DMS 273 treated with DMSO at 0.1 percent for 48 hours (cell line): ENCODE measurements at regions not wholly inside any gene's neighbourhood (a gene's known extent, or its start where the extent isn't known, plus 50 kb on each side); places are given as distances from the start of the nearest gene placed in this dataset.
"Not testable (repeated sequence)": the region's sequence is repeated elsewhere in the genome, so short reads cannot be mapped to it uniquely, and the experiment has no call there.

Experiments used
- DNase-seq: peaks from one replicate; lab custom pipeline; 2025; lab: John Stamatoyannopoulos, UW

GRCh38 chr13:69274231-69274630 is 833.4 kb upstream of the ATXN8OS start:
- DNase-seq, result no peak

GRCh38 chr13:69264362-69265334 is 843.0 kb upstream of the ATXN8OS start:
- no peak for DNase-seq

DNA sequence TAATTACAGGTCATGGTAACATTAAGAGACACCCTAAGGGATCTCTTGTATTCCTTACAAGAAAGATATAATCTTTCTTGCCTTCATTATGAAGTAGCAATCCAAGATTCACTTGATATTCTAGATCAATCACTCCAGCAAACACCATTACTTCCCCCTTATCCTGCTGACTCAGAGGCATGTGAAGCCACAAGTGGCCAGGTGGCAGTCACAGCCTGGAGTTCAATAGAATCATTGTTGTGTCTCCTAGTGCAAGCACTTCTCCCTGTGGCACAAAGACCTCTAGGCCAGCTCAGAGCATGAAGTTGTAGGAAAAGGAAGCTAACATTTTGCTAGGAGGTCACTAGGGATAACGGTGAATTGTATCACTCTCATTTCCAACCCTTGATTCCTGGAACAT is 864.3 kb upstream of the ATXN8OS start:
- DNase-seq, result no peak

DNA sequence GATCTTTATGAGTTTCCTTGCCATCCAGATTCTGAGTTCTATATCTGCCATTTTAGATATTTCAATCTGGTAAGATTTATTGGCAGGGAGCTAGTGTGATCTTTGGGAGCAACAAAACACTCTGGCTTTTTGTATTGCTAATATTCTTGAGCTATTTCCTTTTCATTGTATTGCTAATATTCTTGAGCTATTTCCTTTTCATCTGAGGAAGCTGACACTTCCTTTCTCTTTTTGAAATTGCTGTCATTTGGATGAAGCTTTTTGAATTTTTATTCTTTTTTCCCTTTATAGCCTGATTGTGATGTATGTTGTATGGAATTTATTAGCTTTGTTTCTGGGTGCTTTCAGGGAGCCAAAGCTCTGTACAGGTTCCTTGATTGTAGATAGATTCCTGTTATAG is 873.5 kb upstream of the ATXN8OS start:
- DNase-seq, result no peak

GRCh38 chr13:69226427-69226826 is 881.2 kb upstream of the ATXN8OS start:
- DNase-seq, result no peak

GRCh38 chr13:69221633-69222498 is 885.8 kb upstream of the ATXN8OS start:
- DNase-seq, result not testable (repeated sequence)

DNA sequence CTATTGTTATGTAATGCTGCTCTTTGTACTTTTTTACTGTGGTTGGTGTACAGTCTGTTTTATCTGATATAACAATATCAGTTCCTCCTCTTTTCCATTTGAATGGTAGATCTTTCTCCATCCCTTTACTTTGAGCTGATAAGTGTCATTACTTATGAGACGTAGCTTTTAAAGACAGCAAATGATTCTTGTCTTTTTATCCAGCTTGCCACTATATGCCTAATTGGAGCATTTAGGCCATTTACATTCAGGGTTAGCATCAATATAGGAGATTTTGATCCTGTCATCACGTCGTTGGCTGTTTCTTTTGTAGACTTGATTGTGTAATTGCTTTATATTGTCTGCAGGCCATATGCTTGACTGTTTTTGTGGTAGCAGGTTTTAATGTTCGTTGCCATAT is 894.2 kb upstream of the ATXN8OS start:
- DNase-seq, result no peak

- no peak for DNase-seq
These were observed 903.0 kb upstream of the ATXN8OS start for GRCh38 chr13:69204620-69205019.

DNA sequence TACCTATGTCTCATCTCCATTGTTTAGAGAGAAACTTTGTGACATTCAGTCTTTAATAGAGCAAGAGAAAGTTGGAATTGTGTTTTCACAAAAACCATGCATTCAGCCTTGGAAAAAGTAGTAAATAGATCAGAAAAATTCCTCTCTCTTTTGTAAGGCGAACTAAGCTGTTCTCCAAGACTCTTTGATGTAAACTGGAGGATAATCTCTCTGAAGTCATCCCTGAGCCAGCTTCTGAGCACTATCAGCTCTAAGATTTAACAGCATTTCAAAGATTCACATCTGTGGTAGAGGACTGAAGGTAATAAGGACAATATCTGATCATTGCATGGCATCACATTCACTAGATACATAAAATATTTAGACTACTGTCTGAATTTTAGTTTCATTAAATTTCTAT is 904.6 kb upstream of the ATXN8OS start:
- DNase-seq, result no peak

GRCh38 chr13:69199664-69200063 is 908.0 kb upstream of the ATXN8OS start:
- no peak for DNase-seq

DNA sequence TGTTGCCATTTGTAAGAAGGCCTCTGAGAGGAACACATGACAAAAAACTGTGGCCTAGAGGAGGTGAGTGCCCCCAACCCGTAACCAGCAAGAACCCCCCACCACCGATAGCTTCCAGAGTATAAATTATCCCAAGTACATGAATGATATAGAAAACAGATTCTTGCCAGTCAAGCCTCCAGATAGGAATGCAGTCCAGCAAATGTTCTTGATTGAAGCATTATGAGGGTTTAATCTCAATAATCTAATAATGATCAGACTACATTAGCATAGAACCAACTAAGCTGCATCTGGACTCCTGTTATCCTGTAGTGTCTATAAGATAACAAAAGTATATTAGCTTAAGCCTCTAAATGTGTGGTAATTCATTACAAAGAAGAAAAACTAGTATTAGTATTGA is 908.9 kb upstream of the ATXN8OS start:
- DNase-seq, result no peak

GRCh38 chr13:69194130-69194529 is 913.5 kb upstream of the ATXN8OS start:
- no peak for DNase-seq

DNA sequence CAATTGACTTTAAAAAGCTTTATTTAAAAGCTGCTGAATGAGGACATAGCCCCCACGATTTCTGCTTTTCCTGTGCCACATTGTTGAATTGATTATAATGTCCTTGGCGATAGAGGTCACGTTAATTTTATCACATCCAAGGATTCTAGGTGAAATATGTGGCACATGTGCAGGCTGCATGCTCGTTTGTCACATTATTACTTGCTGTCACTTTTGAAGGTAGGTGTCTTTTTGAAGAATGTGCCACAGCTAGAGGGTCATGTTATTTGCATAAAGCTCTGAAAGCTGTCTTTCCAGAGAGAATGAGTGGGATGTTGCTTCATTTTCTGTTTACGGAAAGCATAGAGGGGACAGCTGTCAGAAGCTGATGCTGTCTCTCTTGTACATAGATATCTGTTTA is 927.6 kb upstream of the ATXN8OS start:
- DNase-seq, result no peak

GRCh38 chr13:69178000-69178399 is 929.6 kb upstream of the ATXN8OS start:
- DNase-seq, result no peak

GRCh38 chr13:69168436-69168835 is 939.2 kb upstream of the ATXN8OS start:
- no peak for DNase-seq

- no peak for DNase-seq
These were observed 952.5 kb upstream of the ATXN8OS start for GRCh38 chr13:69155136-69155535.

DNA sequence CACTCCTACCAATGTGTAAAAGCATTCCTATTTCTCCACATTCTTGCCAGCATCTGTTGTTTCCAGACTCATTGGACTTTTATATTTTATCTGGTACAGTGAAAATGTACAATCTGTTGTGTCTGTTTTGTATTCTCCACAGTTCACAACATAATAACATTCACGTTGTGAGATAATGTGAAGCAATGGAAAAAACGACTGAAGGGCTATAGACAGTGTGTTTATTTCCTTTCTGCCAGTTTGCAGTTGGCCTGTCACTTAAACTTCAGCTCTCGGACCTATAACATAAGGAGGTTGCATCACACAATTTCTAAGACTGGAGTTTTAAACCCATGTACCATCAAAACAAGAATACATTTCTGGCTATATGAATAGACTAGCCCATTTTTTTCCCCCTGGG is 965.5 kb upstream of the ATXN8OS start:
- no peak for DNase-seq

DNA sequence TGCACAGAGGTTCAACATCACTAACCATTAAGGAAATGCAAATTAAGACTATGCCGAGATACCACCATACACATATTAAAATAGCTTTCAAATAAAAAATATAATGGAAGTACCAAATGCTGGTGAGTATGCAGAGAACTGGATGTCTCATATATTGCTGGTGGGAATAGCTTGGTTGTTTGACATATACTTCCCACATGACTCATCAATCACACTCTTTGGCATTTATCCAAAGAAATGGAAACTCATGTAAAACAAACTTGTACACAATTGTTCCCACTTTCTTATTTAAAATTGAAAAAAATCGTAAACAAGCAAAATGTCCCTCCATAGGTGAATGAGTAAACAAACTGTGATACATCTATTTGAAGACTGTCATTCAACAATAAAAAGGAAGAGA is 982.6 kb upstream of the ATXN8OS start:
- DNase-seq, result no peak

DNA sequence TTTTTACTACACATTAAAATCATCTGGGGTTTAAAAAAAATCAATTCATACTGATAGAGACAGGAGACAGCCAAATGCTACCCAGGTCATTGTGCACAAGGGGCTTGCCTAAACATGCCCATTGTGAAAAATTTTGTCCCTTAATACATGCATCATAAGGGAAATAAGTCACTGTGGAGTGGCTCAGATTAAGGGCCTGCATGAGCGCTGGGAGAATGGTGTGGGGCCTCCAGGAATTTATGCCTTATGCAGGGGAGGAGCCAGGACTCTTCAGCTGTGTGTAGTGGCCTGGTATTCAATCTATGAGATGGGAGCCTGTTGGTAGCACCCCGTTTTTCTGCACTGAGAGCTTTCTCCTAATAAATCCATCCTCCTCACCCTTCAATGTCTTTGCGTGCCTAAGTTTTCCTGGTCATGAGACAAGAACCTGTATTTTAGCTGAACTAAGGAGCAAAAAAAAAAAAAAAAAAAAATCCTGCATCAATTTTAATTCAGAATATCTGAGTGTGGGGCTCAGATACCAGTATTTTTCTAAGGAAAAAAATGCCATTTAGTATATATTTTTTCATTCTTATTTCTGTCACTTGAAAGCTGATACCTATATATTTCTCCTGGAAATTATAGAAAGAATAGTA is 997.6 kb upstream of the ATXN8OS start:
- DNase-seq, result no peak

- no peak for DNase-seq
These were observed 999.1 kb upstream of the ATXN8OS start for GRCh38 chr13:69108486-69108885.

GRCh38 chr13:69107436-69107835 is 1000.2 kb upstream of the ATXN8OS start:
- no peak for DNase-seq

- no peak for DNase-seq
These were observed 1005.8 kb upstream of the ATXN8OS start for GRCh38 chr13:69101841-69102240.
